ENCODE measurements at regions not wholly inside any gene's neighbourhood (a gene's known extent, or its start where the extent isn't known, plus 50 kb on each side); places are given as distances from the start of the nearest gene placed in this dataset.

GRCh38 chr1:90486996-90487395, 230.1 kb downstream of the BARHL2 start:
- BruUV-seq (replicated peaks): no TSS peak
- intact Hi-C loops (cut with micrococcal nuclease): no loop called here
- DNase-seq (ENCODE audit: low read depth, low spot score) (no peak), ATAC-seq (no peak)
- RAD21 ChIA-PET (ENCODE audit: low non-redundant PET in 1 of 2, low total read pairs in 2 of 2, uncharacterized antibody in 2 of 2, unreplicated experiment in 2 of 2): no interaction called here
- Histone ChIP-seq H3K4me3 (replicated peaks in 1 of 2; ENCODE audit: low read depth in 1 of 2, low read length in 2 of 2) (no peak overlapping the region), H3K9ac (ENCODE audit: low read length) (no peak overlapping the region), H3K4me1 (ENCODE audit: control insufficient read depth in 1 of 2, insufficient read depth in 2 of 2, low read length in 2 of 2) (no peaks in the 10 kb centered on the region), H3K36me3 (ENCODE audit: control insufficient read depth in 1 of 2, insufficient read depth in 2 of 2, low read length in 2 of 2) (no peaks in the 10 kb centered on the region), H3K27me3 (ENCODE audit: insufficient read depth, low read length) (peaks cover 30% of the 10 kb centered on the region; the same call in 1 of the 2 replicates), H3K9me2 (ENCODE audit: insufficient read depth) (no peaks in the 10 kb centered on the region), H4K20me1 (ENCODE audit: insufficient read depth) (no peaks in the 10 kb centered on the region), H3K4me2 (ENCODE audit: low read length) (no peak overlapping the region), H3K79me2 (ENCODE audit: insufficient read depth, low read length) (no peaks in the 10 kb centered on the region), H3K27ac (ENCODE audit: low read depth, low read length) (no peak overlapping the region), H3K9me3 (ENCODE audit: control insufficient read depth in 1 of 2, insufficient read depth in 1 of 2, low read depth in 1 of 2, low read length in 2 of 2) (no peaks in the 10 kb centered on the region), H2AFZ (ENCODE audit: low read depth, low read length, poor library complexity, severe bottlenecking) (no peak overlapping the region)
- POLR2A ChIA-PET: no interaction called here
- no peak for TF ChIP-seq EZH2phosphoT487 (IDR thresholded peaks at IDR 0.05; ENCODE audit: borderline replicate concordance)
- no peak for TF ChIP-seq SIN3A (IDR thresholded peaks at IDR 0.05; ENCODE audit: low read depth)
- no peak for TF ChIP-seq JUND (IDR thresholded peaks at IDR 0.05)
- TF ChIP-seq SRF (IDR thresholded peaks at IDR 0.05; ENCODE audit: low read depth): no peak
- no peak for TF ChIP-seq POLR2AphosphoS5 (IDR thresholded peaks at IDR 0.05; ENCODE audit: low read depth, low read length)
- CTCF ChIA-PET: no interaction called here

- Histone ChIP-seq H3K9ac (ENCODE audit: low read length) (no peak overlapping the region), H3K4me2 (ENCODE audit: low read length) (no peak overlapping the region), H4K20me1 (ENCODE audit: insufficient read depth) (no peaks in the 10 kb centered on the region), H3K9me2 (ENCODE audit: insufficient read depth) (no peaks in the 10 kb centered on the region), H3K4me1 (ENCODE audit: control insufficient read depth in 1 of 2, insufficient read depth in 2 of 2, low read length in 2 of 2) (no peaks in the 10 kb centered on the region), H3K79me2 (ENCODE audit: insufficient read depth, low read length) (no peaks in the 10 kb centered on the region), H3K9me3 (ENCODE audit: control insufficient read depth in 1 of 2, insufficient read depth in 1 of 2, low read depth in 1 of 2, low read length in 2 of 2) (no peaks in the 10 kb centered on the region), H3K27me3 (ENCODE audit: insufficient read depth, low read length) (peaks cover 28% of the 10 kb centered on the region; the same call in 1 of the 2 replicates), H3K4me3 (replicated peaks in 1 of 2; ENCODE audit: low read depth in 1 of 2, low read length in 2 of 2) (no peak overlapping the region), H3K27ac (ENCODE audit: low read depth, low read length) (no peak overlapping the region), H3K36me3 (ENCODE audit: control insufficient read depth in 1 of 2, insufficient read depth in 2 of 2, low read length in 2 of 2) (no peaks in the 10 kb centered on the region), H2AFZ (ENCODE audit: low read depth, low read length, poor library complexity, severe bottlenecking) (no peak overlapping the region)
- ChIA-PET CTCF (no interaction called here), POLR2A (interaction anchor here (0.6 kb wide), 1 partner anchor 88 kb away, joined by 3 read pairs; no protein-coding TSS in a partner anchor), RAD21 (ENCODE audit: low non-redundant PET in 1 of 2, low total read pairs in 2 of 2, uncharacterized antibody in 2 of 2, unreplicated experiment in 2 of 2) (no interaction called here)
- BruUV-seq (replicated peaks): no TSS peak
- intact Hi-C loops (cut with micrococcal nuclease): no loop called here
- no peak for ATAC-seq
- DNase-seq (ENCODE audit: low read depth, low spot score): no peak
- TF ChIP-seq ZNF274 (IDR thresholded peaks at IDR 0.05; ENCODE audit: low read depth, low read length): no peak
- no peak for TF ChIP-seq RAD21 (IDR thresholded peaks at IDR 0.05; ENCODE audit: low read depth)
- TF ChIP-seq YY1 (IDR thresholded peaks at IDR 0.05; ENCODE audit: extremely low read depth, insufficient replicate concordance, low read depth, low read length): no peak
- TF ChIP-seq MAX (IDR thresholded peaks at IDR 0.05): no peak
- TF ChIP-seq, protein P1, sequence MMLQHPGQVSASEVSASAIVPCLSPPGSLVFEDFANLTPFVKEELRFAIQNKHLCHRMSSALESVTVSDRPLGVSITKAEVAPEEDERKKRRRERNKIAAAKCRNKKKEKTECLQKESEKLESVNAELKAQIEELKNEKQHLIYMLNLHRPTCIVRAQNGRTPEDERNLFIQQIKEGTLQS (IDR thresholded peaks at IDR 0.05): no peak
- no peak for TF ChIP-seq ELF1 (IDR thresholded peaks at IDR 0.05; ENCODE audit: borderline replicate concordance, low read depth)
- no peak for TF ChIP-seq SIN3A (IDR thresholded peaks at IDR 0.05; ENCODE audit: low read depth)
- no peak for TF ChIP-seq POLR2AphosphoS5 (IDR thresholded peaks at IDR 0.05; ENCODE audit: low read depth, low read length)
- TF ChIP-seq FOSL1 (IDR thresholded peaks at IDR 0.05; ENCODE audit: low read depth): no peak
- TF ChIP-seq JUND (IDR thresholded peaks at IDR 0.05): no peak
- no peak for TF ChIP-seq ZFX (IDR thresholded peaks at IDR 0.05)
- no peak for TF ChIP-seq SP1 (IDR thresholded peaks at IDR 0.05; ENCODE audit: low read depth)
- no peak for TF ChIP-seq CBX3 (IDR thresholded peaks at IDR 0.05; ENCODE audit: low read depth)
Observed at GRCh38 chr1:90486134-90486824, 230.8 kb downstream of the BARHL2 start.
